HCT116 (cell line): ENCODE measurements at regions not wholly inside any gene's neighbourhood (a gene's known extent, or its start where the extent isn't known, plus 50 kb on each side); places are given as distances from the start of the nearest gene placed in this dataset.

ENCODE experiments used
- ATF3 ChIP-seq: IDR thresholded peaks from 2 replicates; pipeline ENCODE4 v1.6.1; 2012
- CTCF ChIP-seq, 3 experiments: fragments of 200-600 bp in 1 of 3; sonication (generic) in 1 of 3; IDR thresholded peaks in 2 of 3; conservative IDR thresholded peaks in 1 of 3; 2 replicates each; pipeline ENCODE4 v1.5.1; 2012 to 2017; ENCODE audit warnings: low read depth in 2 of 3, low read length in 2 of 3, antibody characterized with exemption in 1 of 3, borderline replicate concordance in 1 of 3, control low read depth in 1 of 3, mild to moderate bottlenecking in 1 of 3, mixed read lengths in 1 of 3, mixed run types in 1 of 3, moderate library complexity in 1 of 3; ENCODE audit not compliant: insufficient read depth in 1 of 3
- EZH2 ChIP-seq: fragments of 200-600 bp; sonication (generic); IDR thresholded peaks from 2 replicates; pipeline ENCODE4 v1.6.1; 2017; ENCODE audit warnings: antibody characterized with exemption, mixed run types
- JUND ChIP-seq: IDR thresholded peaks from 2 replicates; pipeline ENCODE4 v1.6.1; 2012
- MAX ChIP-seq: IDR thresholded peaks from 2 replicates; pipeline ENCODE4 v1.6.1; 2012
- POLR2A ChIP-seq: IDR thresholded peaks from 2 replicates; pipeline ENCODE4 v1.7.0; 2011; ENCODE audit warnings: borderline replicate concordance; ENCODE audit not compliant: insufficient read depth, insufficient read length; ENCODE audit errors: extremely low read depth
- POLR2AphosphoS5 ChIP-seq: IDR thresholded peaks from 2 replicates; pipeline ENCODE4 v1.6.1; 2011; ENCODE audit warnings: mild to moderate bottlenecking, low read depth, low read length, moderate library complexity
- SIN3A ChIP-seq: IDR thresholded peaks from 2 replicates; pipeline ENCODE4 v1.6.1; 2012; ENCODE audit warnings: low read depth
- SP1 ChIP-seq: IDR thresholded peaks from 2 replicates; pipeline ENCODE4 v1.6.1; 2012; ENCODE audit warnings: low read depth
- TCF7L2 ChIP-seq: IDR thresholded peaks from 2 replicates; pipeline ENCODE4 v1.7.0; 2011; ENCODE audit warnings: borderline replicate concordance, inconsistent platforms; ENCODE audit not compliant: insufficient read depth, insufficient read length; ENCODE audit errors: extremely low read depth
- ZBTB33 ChIP-seq: IDR thresholded peaks from 2 replicates; pipeline ENCODE4 v1.6.1; 2011; ENCODE audit warnings: mild to moderate bottlenecking, low read length, moderate library complexity; ENCODE audit not compliant: insufficient replicate concordance; ENCODE audit errors: extremely low read depth
- ZNF274 ChIP-seq: fragments of 200-500 bp; sonication (Bioruptor generic); IDR thresholded peaks from 2 replicates; pipeline ENCODE4 v1.6.1; 2014; ENCODE audit warnings: mild to moderate bottlenecking, low read depth, low read length, inconsistent platforms

GRCh38 chr13:81714513-81714912 lies 1373.6 kb upstream of the SPRY2 start:
- no peak for TF ChIP-seq CTCF (IDR thresholded peaks at IDR 0.05 in 2 of 3, conservative IDR thresholded peaks at IDR 0.05 in 1 of 3; ENCODE audit: borderline replicate concordance in 1 of 3, insufficient read depth in 1 of 3, low read depth in 2 of 3, low read length in 2 of 3)
- no peak for TF ChIP-seq EZH2
- TF ChIP-seq POLR2AphosphoS5, result no peak
- no peak for TF ChIP-seq MAX
- TF ChIP-seq ZBTB33, result no peak
- TF ChIP-seq TCF7L2, result no peak
- no peak for TF ChIP-seq SIN3A
- TF ChIP-seq ZNF274, result no peak
- no peak for TF ChIP-seq ATF3
- no peak for TF ChIP-seq POLR2A
- TF ChIP-seq JUND, result no peak
- TF ChIP-seq SP1, result no peak
